Activated naive CD4-positive, alpha-beta T cell treated with anti-CD3 and anti-CD28 coated beads, Interleukin-2, amount 10 ng/mL, durations not matched to agents 7 days and 5 days (primary cell): ENCODE measurements at regions not wholly inside any gene's neighbourhood (a gene's known extent, or its start where the extent isn't known, plus 50 kb on each side); places are given as distances from the start of the nearest gene placed in this dataset.
"Not testable (repeated sequence)": the region's sequence is repeated elsewhere in the genome, so short reads cannot be mapped to it uniquely, and the experiment has no call there.

Experiments used
- CTCF ChIA-PET: fragments of 350-600 bp; sonication (Branson Sonifier 250); formaldehyde crosslinking; loops from one replicate; lab custom pipeline; 2021; ENCODE audit warnings: antibody characterized with exemption; lab: Charles Lee
- DNase-seq: peaks from one replicate; pipeline ENCODE4 v3.0.0-alpha.2; 2020
- H3K27ac Mint-ChIP-seq: one replicate; pipeline ENCODE4 v1.8.0; 2021; ENCODE audit warnings: mild to moderate bottlenecking, moderate library complexity, mixed read lengths
- H3K27me3 Mint-ChIP-seq: one replicate; pipeline ENCODE4 v1.8.0; 2021; ENCODE audit warnings: mild to moderate bottlenecking, mixed read lengths
- H3K36me3 Mint-ChIP-seq: one replicate; pipeline ENCODE4 v1.8.0; 2021; ENCODE audit warnings: mixed read lengths
- H3K4me1 Mint-ChIP-seq: one replicate; pipeline ENCODE4 v1.8.0; 2021; ENCODE audit warnings: mixed read lengths
- H3K4me3 Mint-ChIP-seq: one replicate; pipeline ENCODE4 v1.8.0; 2021; ENCODE audit warnings: mild to moderate bottlenecking, moderate library complexity, mixed read lengths
- H3K9me3 Mint-ChIP-seq: one replicate; pipeline ENCODE4 v1.8.0; 2021; ENCODE audit warnings: mixed read lengths

DNA sequence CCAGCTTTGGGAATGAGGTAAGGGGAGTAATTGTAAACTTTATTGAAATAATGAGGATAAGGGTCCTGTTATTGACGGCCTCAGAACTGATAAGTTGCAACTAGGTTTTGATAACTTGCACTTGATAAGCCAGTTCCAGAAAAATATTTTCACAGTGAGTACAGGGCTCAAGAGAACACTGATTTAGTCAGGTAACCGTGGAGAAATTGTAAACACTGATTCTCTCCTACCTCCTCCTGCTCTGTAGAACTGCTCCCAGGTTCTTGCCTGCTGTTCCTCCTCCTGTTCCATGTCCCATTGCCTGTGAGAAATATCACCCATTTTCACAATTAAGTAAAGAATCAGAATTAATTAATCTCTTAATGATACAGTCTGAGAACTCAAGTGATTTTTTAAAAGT is 55.0 kb upstream of the CXXC4 start:
- DNase-seq, result no peak
- Mint-ChIP-seq H3K27ac (no peak overlapping the region), H3K9me3 (no peaks in the 10 kb centered on the region), H3K4me3 (no peak overlapping the region), H3K36me3 (no peaks in the 10 kb centered on the region), H3K27me3 (no peaks in the 10 kb centered on the region), H3K4me1 (no peaks in the 10 kb centered on the region)
- CTCF ChIA-PET, result no interaction called here

DNA sequence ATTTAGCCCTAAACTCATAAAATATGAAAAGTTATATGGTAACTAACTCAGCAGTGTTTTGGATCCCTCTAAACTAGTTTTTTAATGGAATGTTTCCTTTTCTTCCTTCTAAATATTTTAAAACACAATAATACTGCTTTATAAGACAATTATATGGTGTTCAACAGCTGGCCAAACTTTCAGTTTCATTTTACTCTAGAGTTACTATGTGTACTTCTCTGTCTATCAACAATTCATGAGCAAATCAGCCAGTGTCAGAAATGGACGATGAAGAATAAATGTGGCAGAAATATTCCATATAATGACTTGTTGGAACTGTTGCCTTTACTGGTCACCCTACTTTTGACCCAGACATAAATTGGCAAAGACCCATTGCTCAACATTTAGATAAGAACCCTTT is 64.8 kb upstream of the CXXC4 start:
- H3K4me1 Mint-ChIP-seq, result no peaks in the 10 kb centered on the region
- H3K27ac Mint-ChIP-seq, result no peak overlapping the region
- no peaks in the 10 kb centered on the region for H3K9me3 Mint-ChIP-seq
- no peaks in the 10 kb centered on the region for H3K27me3 Mint-ChIP-seq
- H3K4me3 Mint-ChIP-seq, result no peak overlapping the region
- CTCF ChIA-PET, result no interaction called here
- no peak for DNase-seq
- H3K36me3 Mint-ChIP-seq, result no peaks in the 10 kb centered on the region

DNA sequence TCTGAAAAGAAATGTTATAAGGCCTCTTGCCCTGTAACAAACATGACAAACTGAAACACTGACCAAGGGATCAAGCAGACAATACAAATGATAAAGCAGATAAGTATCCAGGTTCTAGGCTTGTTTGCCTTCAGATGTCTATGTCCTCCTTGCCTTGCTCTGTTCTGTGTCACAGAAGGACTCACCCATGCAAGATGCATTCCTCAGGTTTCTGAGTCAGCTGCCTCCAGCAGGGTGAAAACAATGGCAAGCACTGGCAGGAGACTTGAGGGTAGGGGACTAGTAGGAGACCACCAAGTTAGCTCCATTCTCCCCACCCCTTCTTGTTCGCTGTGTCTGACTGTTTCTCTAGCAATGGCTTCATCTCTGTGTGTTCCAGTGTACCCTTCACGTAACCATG is 76.6 kb upstream of the CXXC4 start:
- DNase-seq, result no peak
- H3K27me3 Mint-ChIP-seq, result no peaks in the 10 kb centered on the region
- H3K36me3 Mint-ChIP-seq, result no peaks in the 10 kb centered on the region
- H3K4me3 Mint-ChIP-seq, result no peak overlapping the region
- no peaks in the 10 kb centered on the region for H3K4me1 Mint-ChIP-seq
- CTCF ChIA-PET, result no interaction called here
- H3K27ac Mint-ChIP-seq, result no peak overlapping the region
- peaks cover 2% of the 10 kb centered on the region for H3K9me3 Mint-ChIP-seq

DNA sequence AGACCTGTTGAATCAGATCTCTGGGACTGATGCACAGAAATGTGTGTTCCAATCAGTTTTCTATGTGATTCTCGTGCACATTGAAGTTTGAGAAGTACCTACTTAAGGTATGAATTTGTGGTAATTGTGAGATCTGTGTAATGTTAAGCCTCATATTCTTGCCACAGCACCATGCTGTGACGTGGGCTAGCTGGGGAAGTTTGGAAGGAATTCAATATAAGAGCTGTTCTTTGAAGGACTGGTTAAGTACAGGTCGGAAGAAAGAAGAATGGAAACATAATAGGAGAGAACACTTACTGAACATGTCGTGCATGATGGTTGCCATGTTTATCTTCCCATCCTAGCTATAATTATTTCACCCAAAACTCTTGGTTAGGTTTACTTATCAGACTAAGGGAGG is 79.7 kb upstream of the CXXC4 start:
- no peaks in the 10 kb centered on the region for H3K36me3 Mint-ChIP-seq
- H3K4me3 Mint-ChIP-seq, result no peak overlapping the region
- DNase-seq, result no peak
- H3K27me3 Mint-ChIP-seq, result no peaks in the 10 kb centered on the region
- H3K27ac Mint-ChIP-seq, result no peak overlapping the region
- CTCF ChIA-PET, result no interaction called here
- no peaks in the 10 kb centered on the region for H3K4me1 Mint-ChIP-seq
- H3K9me3 Mint-ChIP-seq, result no peaks in the 10 kb centered on the region

DNA sequence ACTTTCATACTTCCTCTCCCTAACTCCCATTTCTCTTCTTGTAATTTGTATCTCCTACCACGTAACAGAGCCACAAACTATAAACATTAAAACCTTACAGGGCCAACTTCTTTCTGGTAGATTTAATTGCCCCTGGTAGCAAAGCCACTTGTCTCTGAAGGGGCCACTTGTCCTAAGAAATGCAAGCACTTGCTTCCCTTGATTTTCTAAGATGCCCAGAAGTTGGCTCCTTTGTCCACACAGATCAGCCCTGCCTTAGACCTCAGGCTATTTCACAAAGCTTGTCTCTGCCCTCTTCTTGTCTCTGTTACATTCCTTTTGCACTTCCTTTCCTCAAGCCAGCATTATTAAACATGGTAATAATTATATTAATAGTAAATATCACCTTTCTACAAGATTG is 80.6 kb upstream of the CXXC4 start:
- H3K27me3 Mint-ChIP-seq, result no peaks in the 10 kb centered on the region
- no peak for DNase-seq
- H3K4me1 Mint-ChIP-seq, result no peaks in the 10 kb centered on the region
- no peak overlapping the region for H3K4me3 Mint-ChIP-seq
- H3K9me3 Mint-ChIP-seq, result no peaks in the 10 kb centered on the region
- H3K36me3 Mint-ChIP-seq, result no peaks in the 10 kb centered on the region
- CTCF ChIA-PET, result no interaction called here
- no peak overlapping the region for H3K27ac Mint-ChIP-seq

DNA sequence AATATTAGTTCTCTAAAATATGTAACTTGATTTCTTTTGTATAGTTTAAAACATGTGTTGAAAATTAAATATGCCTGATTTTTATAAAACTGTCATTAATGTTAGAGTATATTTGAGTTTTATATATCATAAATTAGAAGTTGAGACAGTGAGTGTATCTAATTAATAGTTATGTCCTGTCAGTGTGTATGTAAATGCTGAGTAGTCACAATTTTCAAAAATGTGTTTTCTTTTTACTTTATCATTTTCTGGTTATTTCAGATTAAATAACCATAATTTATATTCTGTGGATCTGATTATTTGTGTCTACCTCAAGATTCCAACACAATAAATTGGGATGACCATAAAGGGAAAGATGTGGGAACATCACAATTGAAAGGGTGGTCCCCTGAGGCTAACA is 82.7 kb upstream of the CXXC4 start:
- CTCF ChIA-PET, result no interaction called here
- H3K27ac Mint-ChIP-seq, result no peak overlapping the region
- H3K9me3 Mint-ChIP-seq, result no peaks in the 10 kb centered on the region
- no peaks in the 10 kb centered on the region for H3K36me3 Mint-ChIP-seq
- no peak overlapping the region for H3K4me3 Mint-ChIP-seq
- H3K4me1 Mint-ChIP-seq, result no peaks in the 10 kb centered on the region
- no peak for DNase-seq
- no peaks in the 10 kb centered on the region for H3K27me3 Mint-ChIP-seq

DNA sequence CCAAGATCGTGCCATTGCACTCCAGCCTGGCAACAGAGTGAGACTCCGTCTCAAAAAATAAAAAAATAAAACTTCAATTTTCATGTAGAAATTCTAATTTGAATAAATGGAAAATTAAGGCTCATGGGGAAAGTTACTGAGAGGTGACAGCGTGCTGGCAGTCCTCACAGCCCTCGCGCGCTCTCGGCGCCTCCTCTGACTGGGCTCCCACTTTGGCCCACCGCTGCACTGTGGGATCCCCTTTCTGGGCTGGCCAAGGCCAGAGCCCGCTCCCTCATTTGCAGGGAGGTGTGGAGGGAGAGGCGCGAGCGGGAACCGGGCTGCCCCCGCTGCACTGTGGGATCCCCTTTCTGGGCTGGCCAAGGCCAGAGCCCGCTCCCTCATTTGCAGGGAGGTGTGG is 86.8 kb upstream of the CXXC4 start:
- not testable (repeated sequence) for H3K27me3 Mint-ChIP-seq, H3K36me3 Mint-ChIP-seq

DNA sequence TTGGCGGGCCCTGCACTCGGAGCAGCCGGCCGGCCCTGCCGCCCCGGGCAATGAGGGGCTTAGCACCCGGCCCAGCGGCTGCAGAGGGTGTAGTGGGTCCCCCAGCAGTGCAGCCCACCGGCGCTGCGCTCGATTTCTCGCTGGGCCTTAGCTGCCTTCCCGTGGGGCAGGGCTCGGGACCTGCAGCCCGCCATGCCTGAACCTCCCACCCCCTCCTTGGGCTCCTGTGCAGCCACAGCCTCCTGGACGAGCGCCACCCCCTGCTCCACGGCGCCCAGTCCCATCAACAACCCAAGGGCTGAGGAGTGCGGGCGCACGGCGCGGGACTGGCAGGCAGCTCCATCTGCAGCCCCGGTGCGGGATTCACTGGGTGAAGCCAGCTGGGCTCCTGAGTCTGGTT is 87.4 kb upstream of the CXXC4 start:
- CTCF ChIA-PET, result interaction anchor here (0.6 kb wide), 1 partner anchor 44 kb away, joined by 3 read pairs; no protein-coding TSS in a partner anchor
- not testable (repeated sequence) for H3K27me3 Mint-ChIP-seq, H3K27ac Mint-ChIP-seq, H3K9me3 Mint-ChIP-seq, H3K4me3 Mint-ChIP-seq, DNase-seq, H3K4me1 Mint-ChIP-seq, H3K36me3 Mint-ChIP-seq

More for the DNA sequence above, 86.8 kb upstream of the CXXC4 start:
- H3K4me1 Mint-ChIP-seq, H3K4me3 Mint-ChIP-seq, DNase-seq, H3K9me3 Mint-ChIP-seq, CTCF ChIA-PET, H3K27ac Mint-ChIP-seq: not testable (repeated sequence)

DNA sequence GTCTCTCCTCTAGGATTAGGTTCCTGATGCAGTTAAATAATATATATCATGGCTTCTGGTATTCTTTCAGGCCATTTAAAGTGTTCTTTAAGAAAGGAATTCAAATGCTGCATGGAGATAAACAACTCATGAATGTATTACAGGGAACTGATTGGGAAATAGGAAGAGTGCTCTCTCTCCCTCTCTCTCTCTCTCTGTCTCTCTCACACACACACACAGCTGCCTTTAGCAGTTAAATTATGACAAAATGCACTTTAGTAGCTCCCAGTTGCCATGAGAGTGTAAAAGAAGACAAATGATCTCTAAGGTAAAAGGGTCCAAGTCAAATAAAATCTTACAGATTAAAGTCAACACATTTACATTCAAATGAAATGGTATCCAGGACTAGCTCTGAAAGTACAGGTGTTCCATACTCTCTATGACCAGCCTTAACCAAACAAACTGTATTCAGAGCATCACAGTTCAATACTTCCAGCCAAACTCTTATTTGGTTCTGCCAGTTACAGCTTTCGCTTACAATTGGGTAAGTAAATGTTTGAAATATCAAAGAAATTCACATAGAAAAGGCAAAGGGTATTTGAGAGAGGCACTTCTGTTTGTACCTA is 94.7 kb upstream of the CXXC4 start:
- Mint-ChIP-seq H3K27ac (no peak overlapping the region), H3K4me3 (no peak overlapping the region), H3K36me3 (no peaks in the 10 kb centered on the region), H3K27me3 (no peaks in the 10 kb centered on the region), H3K4me1 (no peaks in the 10 kb centered on the region), H3K9me3 (no peaks in the 10 kb centered on the region)
- CTCF ChIA-PET, result no interaction called here
- DNase-seq, result no peak

DNA sequence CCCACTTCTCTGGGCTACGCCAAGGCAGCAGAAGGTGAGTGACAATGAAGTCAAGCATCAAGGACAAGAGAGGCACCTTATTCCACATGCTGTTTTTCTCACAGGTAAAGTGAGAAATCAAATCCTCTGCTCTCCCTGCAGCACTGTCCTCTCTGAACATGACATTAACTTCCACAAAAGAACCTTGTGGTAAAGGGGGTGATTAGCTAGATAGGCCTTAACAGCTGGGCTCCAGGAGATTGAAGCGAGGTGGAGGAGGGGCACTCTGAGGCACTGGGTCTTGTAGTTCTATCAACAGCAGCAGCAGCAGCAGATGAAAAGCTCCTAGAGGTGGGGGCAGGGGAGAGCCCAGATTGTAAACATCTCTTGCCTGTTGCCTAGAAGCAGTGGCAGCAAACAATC is 96.8 kb upstream of the CXXC4 start:
- no peaks in the 10 kb centered on the region for H3K36me3 Mint-ChIP-seq
- no peak for DNase-seq
- no peaks in the 10 kb centered on the region for H3K9me3 Mint-ChIP-seq
- H3K27me3 Mint-ChIP-seq, result no peaks in the 10 kb centered on the region
- no peak overlapping the region for H3K27ac Mint-ChIP-seq
- H3K4me3 Mint-ChIP-seq, result no peak overlapping the region
- no peaks in the 10 kb centered on the region for H3K4me1 Mint-ChIP-seq
- CTCF ChIA-PET, result no interaction called here

DNA sequence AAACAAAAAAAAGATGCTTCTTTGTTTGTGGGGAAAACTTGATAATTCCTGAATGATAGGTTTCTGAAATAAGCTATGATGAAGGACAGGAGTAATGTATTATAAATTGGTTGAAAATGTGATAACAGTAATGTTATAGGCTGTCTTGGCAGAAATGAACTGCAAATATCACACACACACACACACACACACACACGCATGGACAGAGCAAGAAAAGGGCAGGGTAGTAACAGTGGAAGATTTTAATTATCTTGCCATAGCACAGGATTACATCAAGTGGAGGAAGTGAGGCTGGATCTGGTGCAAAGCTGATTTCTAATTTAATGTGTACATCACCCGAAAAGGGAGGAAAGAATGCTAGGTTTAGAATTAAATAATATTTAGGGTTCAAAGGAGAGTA is 97.5 kb upstream of the CXXC4 start:
- no peaks in the 10 kb centered on the region for H3K4me1 Mint-ChIP-seq
- H3K9me3 Mint-ChIP-seq, result no peaks in the 10 kb centered on the region
- no peak for DNase-seq
- no peak overlapping the region for H3K27ac Mint-ChIP-seq
- no peaks in the 10 kb centered on the region for H3K36me3 Mint-ChIP-seq
- CTCF ChIA-PET, result no interaction called here
- no peak overlapping the region for H3K4me3 Mint-ChIP-seq
- no peaks in the 10 kb centered on the region for H3K27me3 Mint-ChIP-seq

DNA sequence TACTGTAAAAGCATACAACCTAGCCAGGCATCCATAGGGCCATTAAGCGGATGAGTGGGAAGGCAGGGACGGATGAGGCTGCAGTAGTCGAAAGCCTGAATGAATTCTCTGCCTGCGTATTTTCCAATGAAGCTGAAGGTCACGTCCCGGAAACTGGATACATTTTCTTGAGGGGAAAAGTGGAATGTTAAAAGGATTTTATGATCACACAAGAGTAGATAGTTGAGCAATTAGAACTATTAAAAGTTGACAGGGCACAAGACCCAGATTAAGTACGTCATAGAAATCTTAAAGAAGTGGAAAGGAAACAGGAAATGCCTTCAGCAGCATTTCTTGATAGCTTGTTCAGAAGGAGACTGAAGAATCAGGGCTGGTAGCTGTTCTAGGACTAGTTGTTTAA is 98.3 kb upstream of the CXXC4 start:
- H3K27me3 Mint-ChIP-seq, result no peaks in the 10 kb centered on the region
- no peaks in the 10 kb centered on the region for H3K9me3 Mint-ChIP-seq
- H3K27ac Mint-ChIP-seq, result no peak overlapping the region
- H3K4me3 Mint-ChIP-seq, result no peak overlapping the region
- H3K36me3 Mint-ChIP-seq, result no peaks in the 10 kb centered on the region
- no peaks in the 10 kb centered on the region for H3K4me1 Mint-ChIP-seq
- no peak for DNase-seq
- CTCF ChIA-PET, result no interaction called here

DNA sequence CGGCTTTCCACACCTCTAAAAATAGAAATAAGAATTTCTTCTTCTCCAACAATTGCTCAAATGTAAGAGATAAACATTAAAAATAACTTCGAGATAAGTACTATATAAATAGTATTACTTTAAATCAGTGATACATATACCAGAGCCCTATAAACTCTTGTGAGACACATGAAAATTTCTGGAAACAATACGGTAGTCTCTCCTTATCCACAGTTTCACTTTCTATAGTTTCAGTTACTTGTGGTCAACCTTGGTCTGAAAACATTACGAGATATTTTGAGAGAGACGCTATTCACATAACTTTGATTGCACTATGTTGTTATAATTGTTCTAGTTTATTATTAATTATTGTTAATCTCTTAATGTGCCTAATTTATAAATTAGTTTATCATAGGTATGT is 101.5 kb upstream of the CXXC4 start:
- DNase-seq, result no peak
- no peak overlapping the region for H3K4me3 Mint-ChIP-seq
- H3K27ac Mint-ChIP-seq, result no peak overlapping the region
- no peaks in the 10 kb centered on the region for H3K36me3 Mint-ChIP-seq
- no peaks in the 10 kb centered on the region for H3K9me3 Mint-ChIP-seq
- CTCF ChIA-PET, result no interaction called here
- H3K4me1 Mint-ChIP-seq, result no peaks in the 10 kb centered on the region
- no peaks in the 10 kb centered on the region for H3K27me3 Mint-ChIP-seq

DNA sequence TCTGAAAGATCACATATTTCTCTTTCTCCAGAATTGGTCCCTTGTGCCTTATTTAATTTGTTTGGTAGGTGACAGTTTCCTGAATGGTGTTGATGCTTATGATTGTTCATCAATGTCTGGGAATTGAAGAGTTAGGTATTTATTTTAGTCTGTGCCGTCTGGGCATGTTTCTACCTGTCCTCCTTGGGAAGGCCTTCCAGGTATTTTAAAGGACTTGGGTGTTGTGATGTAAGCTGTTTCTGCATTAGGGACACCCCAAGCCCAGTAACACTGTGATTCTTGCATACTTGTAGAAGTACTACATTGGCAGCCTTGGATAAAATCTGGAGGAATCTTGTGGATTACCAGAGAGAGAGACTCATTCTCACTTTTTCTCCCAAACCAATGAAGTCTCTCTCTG is 120.8 kb upstream of the CXXC4 start:
- Mint-ChIP-seq H3K27me3 (no peaks in the 10 kb centered on the region), H3K27ac (no peak overlapping the region), H3K36me3 (no peaks in the 10 kb centered on the region), H3K4me3 (no peak overlapping the region), H3K9me3 (peaks cover 2% of the 10 kb centered on the region), H3K4me1 (no peaks in the 10 kb centered on the region)
- DNase-seq, result no peak
- CTCF ChIA-PET, result no interaction called here

DNA sequence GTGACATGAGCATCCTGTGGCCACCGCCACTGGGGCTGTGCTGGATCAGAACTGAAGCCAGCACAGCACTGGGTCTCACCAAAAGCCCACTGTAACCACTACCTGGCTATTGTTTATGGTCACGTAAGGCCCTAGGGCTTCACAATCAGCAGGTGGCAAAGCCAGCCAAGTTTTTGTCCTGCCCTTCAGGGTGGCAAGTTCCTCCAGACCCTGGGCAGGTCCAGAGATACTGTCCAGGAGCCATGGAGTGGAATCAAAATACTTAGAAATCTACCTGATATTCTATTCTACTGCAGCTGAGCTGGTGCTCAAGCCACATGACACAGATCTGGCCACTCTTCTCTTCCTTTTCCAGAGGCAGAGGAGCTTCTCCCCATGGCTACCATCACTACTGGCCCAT is 121.2 kb upstream of the CXXC4 start:
- Mint-ChIP-seq H3K27ac (no peak overlapping the region), H3K4me1 (no peaks in the 10 kb centered on the region), H3K36me3 (no peaks in the 10 kb centered on the region), H3K4me3 (no peak overlapping the region), H3K9me3 (peaks cover 2% of the 10 kb centered on the region), H3K27me3 (no peaks in the 10 kb centered on the region)
- CTCF ChIA-PET, result no interaction called here
- DNase-seq, result no peak

DNA sequence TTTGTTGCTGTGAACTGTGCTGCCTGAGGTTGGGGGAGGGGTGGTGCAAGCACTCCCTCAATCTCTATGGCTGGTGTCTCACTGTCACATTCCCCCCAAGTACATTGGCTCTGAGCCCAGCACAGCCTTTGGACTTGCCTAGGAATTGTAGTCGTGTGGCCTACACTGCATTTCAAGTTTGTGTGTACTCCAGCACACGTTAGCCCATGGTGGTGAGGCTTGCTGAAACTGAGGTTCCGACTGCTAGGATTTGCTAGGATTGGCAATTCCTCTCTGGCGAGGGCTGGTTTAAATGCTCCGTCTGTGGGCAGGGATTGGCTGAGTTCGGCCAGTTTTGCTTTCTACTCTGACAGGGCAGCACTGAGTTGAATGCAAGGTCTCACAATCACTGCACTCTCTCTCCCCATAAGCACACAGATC is 121.7 kb upstream of the CXXC4 start:
- DNase-seq, result no peak
- Mint-ChIP-seq H3K36me3 (no peaks in the 10 kb centered on the region), H3K4me1 (no peaks in the 10 kb centered on the region), H3K4me3 (no peak overlapping the region), H3K27ac (no peak overlapping the region), H3K9me3 (peaks cover 2% of the 10 kb centered on the region), H3K27me3 (no peaks in the 10 kb centered on the region)
- CTCF ChIA-PET, result no interaction called here
